Spleen (tissue), 11 donors: ENCODE measurements at regions not wholly inside any gene's neighbourhood (a gene's known extent, or its start where the extent isn't known, plus 50 kb on each side); places are given as distances from the start of the nearest gene placed in this dataset.

Experiments used
- DNase-seq: peaks from one replicate; pipeline ENCODE4 v3.0.0-alpha.2; 2020
- H3K27ac ChIP-seq, 8 donors: fragments of 200-600 bp; sonication (generic) in 7 of 8; 1 replicate in 4 of 8; 2 replicates in 4 of 8; pipeline versions ENCODE4 v1.5.0 to v1.8.0; 2016 to 2021; ENCODE audit warnings: inconsistent platforms in 4 of 8, mild to moderate bottlenecking in 4 of 8, moderate library complexity in 1 of 8
- H3K27me3 ChIP-seq, 7 donors: fragments of 200-600 bp; sonication (generic) in 6 of 7; replicated peaks in 1 of 7; 1 replicate in 4 of 7; 2 replicates in 3 of 7; pipeline versions ENCODE4 v1.5.0 to v1.8.0; 2016 to 2021; ENCODE audit warnings: inconsistent platforms in 3 of 7, mild to moderate bottlenecking in 1 of 7
- H3K36me3 ChIP-seq, 6 donors: fragments of 200-600 bp; sonication (generic) in 5 of 6; 1 replicate in 4 of 6; 2 replicates in 2 of 6; pipeline versions ENCODE4 v1.5.0 to v1.8.0; 2016 to 2021; ENCODE audit warnings: inconsistent platforms in 2 of 6
- H3K4me1 ChIP-seq, 6 donors: fragments of 200-600 bp; sonication (generic) in 5 of 6; 1 replicate in 3 of 6; 2 replicates in 3 of 6; pipeline versions ENCODE4 v1.5.0 to v1.8.0; 2016 to 2021; ENCODE audit warnings: inconsistent platforms in 3 of 6
- H3K4me3 ChIP-seq, 8 donors: fragments of 200-600 bp; sonication (generic) in 7 of 8; 1 replicate in 4 of 8; 2 replicates in 4 of 8; pipeline versions ENCODE4 v1.5.0 to v1.8.0; 2016 to 2021; ENCODE audit warnings: inconsistent platforms in 4 of 8, mild to moderate bottlenecking in 4 of 8, moderate library complexity in 2 of 8
- H3K9me3 ChIP-seq, 8 donors: fragments of 200-600 bp; sonication (generic) in 7 of 8; 1 replicate in 4 of 8; 2 replicates in 4 of 8; pipeline versions ENCODE4 v1.5.0 to v1.8.0; 2016 to 2021; ENCODE audit warnings: inconsistent platforms in 4 of 8
- CTCF ChIP-seq, 11 experiments: fragments of 200-600 bp in 7 of 11; fragments of 450-650 bp in 4 of 11; sonication (generic) in 4 of 11; IDR thresholded peaks in 8 of 11; conservative IDR thresholded peaks in 3 of 11; 1 replicate in 7 of 11; 2 replicates in 4 of 11; pipeline versions ENCODE4 v1.4.0 to v1.8.0; 2016 to 2021; ENCODE audit warnings: antibody characterized with exemption in 11 of 11, inconsistent platforms in 4 of 11, mild to moderate bottlenecking in 1 of 11
- POLR2A ChIP-seq, 3 donors: fragments of 450-650 bp; IDR thresholded peaks; one replicate each; pipeline ENCODE4 v1.5.1; 2017; ENCODE audit warnings: antibody characterized with exemption in 3 of 3, mild to moderate bottlenecking in 1 of 3
- POLR2AphosphoS5 ChIP-seq, 3 donors: sonication (generic); formaldehyde crosslinking; IDR thresholded peaks; one replicate each; pipeline ENCODE4 v1.5.1; 2017; ENCODE audit warnings: antibody characterized with exemption in 3 of 3
- WGBS, 5 donors: extraction: QIAGEN DNeasy Blood & Tissue Kit in 3 of 5; methylation state at CpG; one replicate each; pipeline versions ENCODE4 v1.1.5 to v1.1.7; 2013 to 2018; 5-methylcytosine and 5-hydroxymethylcytosine counted together
- intact Hi-C: fragments of 100-400 bp; cut with DNase I; formaldehyde crosslinking; loops from one replicate; pipeline ENCODE4 v1.15.0; 2023; ENCODE audit warnings: low total_unique reads
- donor health status: healthy with polysubstance abuse.
- donor health status: DM: no; HTN: no; CAD: no; lungs with moderate emphysema.
- donor health status: DM: no; HTN: no; CAD: no.
- donor health status: Bipolar disorder and iron deficiency.
- donor health status: healthy.
- donor health status: DM: no; HTN: no; CAD: no.
- donor health status: DM: yes; HTN: yes; CAD: no.

- Histone ChIP-seq H3K27me3 (peaks cover 0 to 8% (median 0%) of the 10 kb centered on the region in 7 donors), H3K4me3 (no peak overlapping the region), H3K36me3 (no peaks in the 10 kb centered on the region), H3K27ac (no peak overlapping the region), H3K9me3 (no peaks in the 10 kb centered on the region), H3K4me1 (no peaks in the 10 kb centered on the region)
- intact Hi-C loops, result loop anchor here (5.0 kb wide), 1 partner anchor 338 kb away; no protein-coding TSS in a partner anchor
- no peak for DNase-seq
- no peak for TF ChIP-seq CTCF (IDR thresholded peaks at IDR 0.05 in 8 of 11, conservative IDR thresholded peaks at IDR 0.05 in 3 of 11)
- TF ChIP-seq POLR2A (IDR thresholded peaks at IDR 0.05), result no peak
- no peak for TF ChIP-seq POLR2AphosphoS5 (IDR thresholded peaks at IDR 0.05)
- 71 to 97% (median 92%) methylated on average over 2 of the region's 2 CpGs for WGBS, 5 donors
These were observed 79.0 kb upstream of the DNAH14 start for GRCh38 chr1:224850446-224850845.

GRCh38 chr1:224851210-224851847 lies 78.1 kb upstream of the DNAH14 start:
- intact Hi-C loops, result loop anchor here (5.0 kb wide), 1 partner anchor 339 kb away; no protein-coding TSS in a partner anchor
- Histone ChIP-seq H3K27me3 (peaks cover 0 to 8% (median 0%) of the 10 kb centered on the region in 7 donors), H3K4me1 (no peaks in the 10 kb centered on the region), H3K9me3 (no peaks in the 10 kb centered on the region), H3K36me3 (no peaks in the 10 kb centered on the region), H3K27ac (no peak overlapping the region), H3K4me3 (no peak overlapping the region)
- no peak for DNase-seq
- TF ChIP-seq POLR2A (IDR thresholded peaks at IDR 0.05) (no peak), POLR2AphosphoS5 (IDR thresholded peaks at IDR 0.05) (no peak), CTCF (IDR thresholded peaks at IDR 0.05 in 8 of 11, conservative IDR thresholded peaks at IDR 0.05 in 3 of 11) (peak in 9 of 11 experiments; percentile 26 to 70 (median 53))
- WGBS, 5 donors, result 43 to 56% (median 44%) methylated on average over 5 to 6 of the region's 6 CpGs

DNA sequence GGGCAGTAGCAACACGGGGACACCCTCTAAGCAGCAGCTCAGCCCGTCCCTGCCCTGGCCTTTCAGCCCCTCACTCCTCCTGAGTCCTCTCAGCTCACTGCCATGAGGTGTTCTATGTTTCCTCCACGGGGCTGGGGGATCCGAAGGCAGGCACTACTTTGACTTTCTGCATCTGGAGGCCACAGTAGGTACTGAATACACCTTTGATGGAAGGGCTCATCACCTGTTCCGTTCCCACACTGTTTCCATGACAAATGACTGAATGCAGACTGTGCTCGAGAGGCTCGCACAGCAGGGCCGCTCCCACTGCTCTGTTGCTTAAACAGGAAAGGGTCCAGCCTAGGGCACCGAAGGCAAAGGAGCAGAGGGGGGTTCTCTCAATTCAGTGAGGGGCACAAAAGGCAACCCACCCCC lies 77.6 kb upstream of the DNAH14 start:
- H3K4me3 ChIP-seq, result no peak overlapping the region
- no peak for DNase-seq
- no peaks in the 10 kb centered on the region for H3K9me3 ChIP-seq
- TF ChIP-seq POLR2A (IDR thresholded peaks at IDR 0.05), result no peak
- peak in 3 of 11 experiments; percentile 3 to 31 (median 11) for TF ChIP-seq CTCF (IDR thresholded peaks at IDR 0.05 in 8 of 11, conservative IDR thresholded peaks at IDR 0.05 in 3 of 11)
- peaks cover 0 to 8% (median 0%) of the 10 kb centered on the region in 7 donors for H3K27me3 ChIP-seq
- H3K4me1 ChIP-seq, result no peaks in the 10 kb centered on the region
- intact Hi-C loops, result loop anchor here (5.0 kb wide), 1 partner anchor 340 kb away; no protein-coding TSS in a partner anchor
- no peaks in the 10 kb centered on the region for H3K36me3 ChIP-seq
- 52 to 64% (median 59%) methylated on average over 9 of the region's 9 CpGs for WGBS, 5 donors
- H3K27ac ChIP-seq, result no peak overlapping the region

DNA sequence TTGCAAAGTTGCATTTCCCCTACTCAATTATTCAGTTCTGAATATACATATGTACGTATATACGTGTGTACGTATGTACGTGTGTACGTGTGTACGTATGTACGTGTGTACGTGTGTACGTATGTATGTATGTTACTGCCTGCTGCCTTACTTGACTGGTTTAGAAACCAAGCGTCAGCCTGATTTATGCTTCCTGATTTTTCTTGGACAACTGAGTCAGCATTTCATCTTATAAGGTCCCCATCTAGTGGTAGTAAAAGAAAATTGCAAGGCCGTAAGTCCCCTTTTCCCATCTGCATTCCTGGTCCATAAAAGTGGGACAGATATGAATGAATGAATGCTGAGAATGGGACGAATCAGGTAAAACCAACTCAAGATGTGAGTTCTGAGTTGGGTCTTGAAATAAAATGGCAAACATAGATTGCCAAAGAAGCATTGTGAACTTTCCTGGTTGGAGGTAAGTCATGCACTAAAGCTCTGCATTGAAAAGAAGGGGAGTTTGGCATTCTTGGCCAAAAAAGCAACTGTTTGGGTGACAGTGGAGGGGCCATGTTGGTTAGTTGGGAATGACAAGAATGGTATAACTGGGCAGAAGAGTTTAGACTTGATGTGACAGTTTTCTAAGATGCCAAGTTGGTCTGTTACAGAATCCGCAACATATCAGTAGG lies 76.4 kb upstream of the DNAH14 start:
- Histone ChIP-seq H3K9me3 (no peaks in the 10 kb centered on the region), H3K27ac (no peak overlapping the region), H3K27me3 (peaks cover 0 to 8% (median 0%) of the 10 kb centered on the region in 7 donors), H3K4me3 (no peak overlapping the region), H3K4me1 (no peaks in the 10 kb centered on the region), H3K36me3 (no peaks in the 10 kb centered on the region)
- 55 to 62% (median 61%) methylated on average over 13 of the region's 13 CpGs for WGBS, 5 donors
- TF ChIP-seq POLR2AphosphoS5 (IDR thresholded peaks at IDR 0.05) (no peak), CTCF (IDR thresholded peaks at IDR 0.05 in 8 of 11, conservative IDR thresholded peaks at IDR 0.05 in 3 of 11) (peak; percentile 15 to 67 (median 54)), POLR2A (IDR thresholded peaks at IDR 0.05) (no peak)
- intact Hi-C loops, result loop anchor here (5.0 kb wide), 1 partner anchor 341 kb away; no protein-coding TSS in a partner anchor
- no peak for DNase-seq
